K562 (cell line): ENCODE measurements at regions not wholly inside any gene's neighbourhood (a gene's known extent, or its start where the extent isn't known, plus 50 kb on each side); places are given as distances from the start of the nearest gene placed in this dataset.
A peak's percentile ranks its signal among the peaks of the same experiment; 100 is the strongest.

Experiments used
- ATAC-seq: fragments of 200-7000 bp; cut with Tn5 transposase; 3 replicates; pipeline ENCODE4 v1.9.1; 2020; ENCODE audit warnings: moderate library complexity
- BruUV-seq: library from RNA; stranded (reverse); fragments of 400-500 nt; replicated peaks from 2 replicates; lab custom pipeline; 2021; lab: Mats Ljungman, UMichigan
- CTCF ChIA-PET: fragments of 300-600 bp; formaldehyde crosslinking; extraction: SDS; loops from one replicate; lab custom pipeline; 2021; ENCODE audit warnings: low intra/inter-chr PET ratio; lab: Yijun Ruan, JAX
- POLR2A ChIA-PET: fragments of 300-600, 350-650 bp; sonication (Branson Sonifier 250); formaldehyde crosslinking; extraction: SDS; loops from one replicate; lab custom pipeline; 2021; ENCODE audit warnings: antibody characterized with exemption, inconsistent platforms; lab: Yijun Ruan, JAX
- DNase-seq, 4 experiments: peaks; one replicate each; pipeline versions ENCODE4 v3.0.0 to v3.0.0-alpha.2; 2011 to 2018; ENCODE audit warnings: low spot score in 3 of 4, mixed read lengths in 3 of 4; ENCODE audit errors: extremely low read depth in 1 of 4
- FAIRE-seq: peaks from 2 replicates; lab custom pipeline; 2011; peaks lifted over from hg19 to GRCh38; lab: Jason Lieb, UNC
- H2AFZ ChIP-seq: 2 replicates; pipeline ENCODE4 v1.6.0; 2011; ENCODE audit warnings: low read depth, low read length, control low read depth, inconsistent platforms
- H3K27ac ChIP-seq: fragments of 200-600 bp; 3 replicates; pipeline ENCODE4 v1.8.0; 2011; ENCODE audit warnings: low read depth, mild to moderate bottlenecking, control low read depth, inconsistent platforms, low read length, moderate library complexity, mixed read lengths; ENCODE audit errors: extremely low read depth
- H3K27me3 ChIP-seq, 2 experiments: fragments of 300-600 bp in 1 of 2; 2 replicates in 1 of 2; 3 replicates in 1 of 2; pipeline versions ENCODE4 v1.6.0 to v1.8.0; 2011; ENCODE audit warnings: inconsistent platforms in 2 of 2, low read length in 2 of 2, mild to moderate bottlenecking in 1 of 2, mixed read lengths in 1 of 2, moderate library complexity in 1 of 2; ENCODE audit not compliant: control insufficient read depth in 2 of 2, insufficient read depth in 2 of 2
- H3K36me3 ChIP-seq: fragments of 300-600 bp; 3 replicates; pipeline ENCODE4 v1.8.0; 2011; ENCODE audit warnings: mild to moderate bottlenecking, low read length, inconsistent platforms; ENCODE audit not compliant: control insufficient read depth, insufficient read depth
- H3K4me1 ChIP-seq, 2 experiments: fragments of 200-600 bp in 1 of 2; replicated peaks in 1 of 2; 2 replicates in 1 of 2; 3 replicates in 1 of 2; pipeline versions ENCODE4 v1.5.1 to v1.8.0; 2011; ENCODE audit warnings: inconsistent platforms in 2 of 2, low read length in 2 of 2, mild to moderate bottlenecking in 1 of 2, mixed read lengths in 1 of 2, moderate library complexity in 1 of 2; ENCODE audit not compliant: control insufficient read depth in 2 of 2, insufficient read depth in 2 of 2
- H3K4me2 ChIP-seq: 2 replicates; pipeline ENCODE4 v1.6.1; 2011; ENCODE audit warnings: low read length, control low read depth, inconsistent platforms, mixed read lengths; ENCODE audit not compliant: insufficient read depth
- H3K4me3 ChIP-seq: fragments of 200-600 bp; sonication (generic), shearing (Covaris generic); 2 replicates; pipeline ENCODE4 v1.5.1; 2016; ENCODE audit warnings: control low read depth, inconsistent platforms
- H3K79me2 ChIP-seq: fragments of 200-600 bp; 3 replicates; pipeline ENCODE4 v1.8.0; 2011; ENCODE audit warnings: low read length, inconsistent platforms; ENCODE audit not compliant: control insufficient read depth, insufficient read depth
- H3K9ac ChIP-seq, 2 experiments: 2 replicates each; pipeline versions ENCODE4 v1.6.0 to v1.6.1; 2011; ENCODE audit warnings: low read depth in 2 of 2, low read length in 2 of 2, control low read depth in 1 of 2, inconsistent platforms in 1 of 2, mild to moderate bottlenecking in 1 of 2, mixed read lengths in 1 of 2; ENCODE audit not compliant: insufficient read depth in 1 of 2
- H3K9me1 ChIP-seq: one replicate; pipeline ENCODE4 v1.6.0; 2011; ENCODE audit warnings: inconsistent platforms, mild to moderate bottlenecking, low read length, moderate library complexity; ENCODE audit not compliant: control insufficient read depth, insufficient read depth
- H3K9me3 ChIP-seq: replicated peaks from 2 replicates; pipeline ENCODE4 v1.5.1; 2011; ENCODE audit warnings: low read depth, low read length, inconsistent platforms; ENCODE audit not compliant: control insufficient read depth, insufficient read depth
- H4K20me1 ChIP-seq: replicated peaks from 2 replicates; pipeline ENCODE4 v1.6.1; 2011; ENCODE audit warnings: low read length, inconsistent platforms, mixed read lengths; ENCODE audit not compliant: control insufficient read depth, insufficient read depth
- DDX20 ChIP-seq: fragments of 450-650 bp; IDR thresholded peaks from 2 replicates; pipeline ENCODE4 v1.6.1; 2016; ENCODE audit warnings: missing genetic modification characterization, low read depth, mild to moderate bottlenecking, missing compliant biosample characterization, moderate library complexity
- DEAF1 ChIP-seq: fragments of 450-650 bp; formaldehyde crosslinking; IDR thresholded peaks from 2 replicates; pipeline ENCODE4 v1.4.0; 2020; ENCODE audit warnings: mild to moderate bottlenecking, moderate library complexity
- MAFF ChIP-seq: IDR thresholded peaks from 2 replicates; pipeline ENCODE4 v1.6.1; 2012; ENCODE audit warnings: low read length, improper control_type of control experiment
- MAFK ChIP-seq: IDR thresholded peaks from 2 replicates; pipeline ENCODE4 v1.6.1; 2011; ENCODE audit warnings: low read length, improper control_type of control experiment
- NKRF ChIP-seq: fragments of 450-650 bp; IDR thresholded peaks from 2 replicates; pipeline ENCODE4 v1.6.1; 2016; ENCODE audit warnings: borderline replicate concordance
- ZNF316 ChIP-seq: fragments of 450-650 bp; IDR thresholded peaks from 2 replicates; pipeline ENCODE4 v1.6.1; 2016
- WGBS: fragments of 100-300 bp; shearing (Covaris generic); methylation state at CpG from one replicate; pipeline ENCODE4 v1.1.6; 2016; ENCODE audit warnings: low coverage, mixed read lengths; ENCODE audit not compliant: insufficient coverage; ENCODE audit errors: missing lambda C conversion rate; 5-methylcytosine and 5-hydroxymethylcytosine counted together
- in situ Hi-C: fragments of 300-500 bp; cut with MboI; formaldehyde crosslinking; loops from 4 replicates; pipeline ENCODE4 v1.15.0; 2018; ENCODE audit warnings: inconsistent platforms, mixed read lengths
- intact Hi-C: fragments of 100-400 bp; cut with micrococcal nuclease; formaldehyde crosslinking; loops from 2 replicates; pipeline ENCODE4 v1.14.2; 2022

- Histone ChIP-seq H3K4me3 (no peak overlapping the region), H3K9me3 (no peaks in the 10 kb centered on the region), H3K4me1 (no peaks in the 10 kb centered on the region), H3K9ac (no peak overlapping the region), H3K79me2 (no peaks in the 10 kb centered on the region), H3K27me3 (no peaks in the 10 kb centered on the region), H3K36me3 (no peaks in the 10 kb centered on the region), H3K4me2 (no peak overlapping the region), H2AFZ (no peak overlapping the region), H3K27ac (no peak overlapping the region), H4K20me1 (no peaks in the 10 kb centered on the region), H3K9me1 (no peaks in the 10 kb centered on the region)
- POLR2A ChIA-PET = no interaction called here
- CTCF ChIA-PET = no interaction called here
- FAIRE-seq (no peak), DNase-seq (no peak), ATAC-seq (no peak)
- intact Hi-C loops (no loop called here), in situ Hi-C loops (no loop called here)
- no TSS peak for BruUV-seq
- whole genome bisulfite sequencing = 0% methylated on average over 1 of the region's 1 CpG
- TF ChIP-seq MAFK (peak; percentile 53), DDX20 (tag) (no peak), ZNF316 (peak; percentile 41; the same call in 1 of the 2 replicates), MAFF (peak; percentile 57; the same call in 1 of the 2 replicates), NKRF (no peak)
Measured at GRCh38 chr5:167463939-167464338, 827.5 kb upstream of the WWC1 start.

DNA sequence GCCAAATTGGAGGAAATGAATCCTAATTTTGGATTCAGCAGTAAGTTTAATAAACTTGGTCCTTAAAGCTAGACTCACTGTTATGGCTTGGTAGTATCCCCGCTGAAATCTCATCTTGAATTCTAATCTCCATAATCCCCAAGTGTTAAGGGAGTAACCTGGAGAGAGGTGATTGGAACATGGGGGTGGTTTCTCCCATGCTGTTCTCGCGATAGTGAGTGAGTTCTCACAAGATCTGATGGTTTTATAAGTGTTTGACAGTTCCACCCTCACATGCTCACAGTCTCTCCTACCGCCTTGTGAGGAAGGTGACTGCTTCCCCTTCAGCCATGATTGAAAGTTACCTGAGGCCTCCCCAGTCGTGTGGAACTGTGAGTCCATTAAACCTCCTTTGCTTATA is 824.5 kb upstream of the WWC1 start:
- Histone ChIP-seq H3K9me3 (no peaks in the 10 kb centered on the region), H3K4me2 (no peak overlapping the region), H3K36me3 (no peaks in the 10 kb centered on the region), H3K9me1 (no peaks in the 10 kb centered on the region), H4K20me1 (no peaks in the 10 kb centered on the region), H3K4me1 (no peaks in the 10 kb centered on the region), H3K9ac (no peak overlapping the region), H3K27ac (no peak overlapping the region), H2AFZ (no peak overlapping the region), H3K27me3 (no peaks in the 10 kb centered on the region), H3K79me2 (no peaks in the 10 kb centered on the region), H3K4me3 (no peak overlapping the region)
- BruUV-seq = no TSS peak
- 0% methylated on average over 5 of the region's 5 CpGs for WGBS
- POLR2A ChIA-PET = no interaction called here
- in situ Hi-C loops (no loop called here), intact Hi-C loops (no loop called here)
- no peak for ATAC-seq
- no peak for DNase-seq
- CTCF ChIA-PET = no interaction called here
- FAIRE-seq = no peak
- no peak for TF ChIP-seq DEAF1 (CRISPR knock-in tag)
